OCI-LY7 (cell line): ENCODE measurements at regions not wholly inside any gene's neighbourhood (a gene's known extent, or its start where the extent isn't known, plus 50 kb on each side); places are given as distances from the start of the nearest gene placed in this dataset.

ENCODE experiments used
- BruUV-seq: library from RNA; stranded (reverse); fragments of 400-500 nt; replicated peaks from 2 replicates; lab custom pipeline; 2021; lab: Mats Ljungman, UMichigan
- CTCF ChIA-PET: fragments of 300-600 bp; sonication (Branson Sonifier 250); formaldehyde crosslinking; loops from one replicate; lab custom pipeline; 2022; ENCODE audit warnings: antibody characterized with exemption; ENCODE audit not compliant: unreplicated experiment; lab: Charles Lee
- POLR2A ChIA-PET: fragments of 300-600 bp; sonication (Branson Sonifier 250); formaldehyde crosslinking; loops from one replicate; lab custom pipeline; 2022; ENCODE audit warnings: antibody characterized with exemption; lab: Charles Lee
- DNase-seq: peaks from one replicate; pipeline ENCODE4 v3.0.0-alpha.2; 2015; ENCODE audit warnings: low spot score
- H2AFZ ChIP-seq: fragments of 200-600 bp; sonication (generic), shearing (Covaris generic); 2 replicates; pipeline ENCODE4 v1.6.1; 2014; ENCODE audit warnings: mild to moderate bottlenecking, antibody characterized with exemption, low read length, moderate library complexity
- H3K27ac ChIP-seq: fragments of 200-600 bp; sonication (generic); 2 replicates; pipeline ENCODE4 v1.5.1; 2014; ENCODE audit warnings: mixed run types, low read depth, mild to moderate bottlenecking, moderate library complexity, low read length, inconsistent platforms; ENCODE audit not compliant: poor library complexity, severe bottlenecking
- H3K36me3 ChIP-seq: fragments of 200-600 bp; sonication (generic); 2 replicates; pipeline ENCODE4 v1.6.1; 2014; ENCODE audit warnings: mild to moderate bottlenecking, antibody characterized with exemption, low read length, moderate library complexity, mixed read lengths; ENCODE audit not compliant: insufficient read depth
- H3K4me1 ChIP-seq: fragments of 200-600 bp; sonication (generic); 2 replicates; pipeline ENCODE4 v1.5.1; 2014; ENCODE audit warnings: mild to moderate bottlenecking, low read length; ENCODE audit not compliant: insufficient read depth, poor library complexity, severe bottlenecking
- H3K4me2 ChIP-seq: fragments of 200-600 bp; sonication (generic); 2 replicates; pipeline ENCODE4 v1.6.1; 2014; ENCODE audit warnings: mild to moderate bottlenecking, low read length
- H3K4me3 ChIP-seq: fragments of 200-600 bp; sonication (generic); 2 replicates; pipeline ENCODE4 v1.5.1; 2014; ENCODE audit warnings: mild to moderate bottlenecking, low read depth, low read length; ENCODE audit not compliant: poor library complexity, severe bottlenecking
- H3K79me2 ChIP-seq: fragments of 200-600 bp; sonication (generic); 2 replicates; pipeline ENCODE4 v1.6.1; 2016; ENCODE audit warnings: low read depth, mild to moderate bottlenecking, low read length, moderate library complexity, mixed read lengths; ENCODE audit not compliant: insufficient read depth
- H3K9me2 ChIP-seq: fragments of 200-600 bp; sonication (generic); 2 replicates; pipeline ENCODE4 v1.6.1; 2016; ENCODE audit warnings: mild to moderate bottlenecking, low read length, mixed read lengths; ENCODE audit not compliant: insufficient read depth
- H3K9me3 ChIP-seq: fragments of 200-600 bp; sonication (generic); 2 replicates; pipeline ENCODE4 v1.6.1; 2014; ENCODE audit warnings: mild to moderate bottlenecking, mixed run types, low read length, mixed read lengths
- H4K20me1 ChIP-seq: fragments of 200-600 bp; sonication (generic); 2 replicates; pipeline ENCODE4 v1.6.1; 2014; ENCODE audit warnings: mild to moderate bottlenecking, antibody characterized with exemption, low read length, moderate library complexity, mixed read lengths; ENCODE audit not compliant: insufficient read depth
- EZH2phosphoT487 ChIP-seq: fragments of 200-600 bp; sonication (generic); IDR thresholded peaks from 2 replicates; pipeline ENCODE4 v1.6.1; 2018; ENCODE audit warnings: low read depth, borderline replicate concordance, mild to moderate bottlenecking, mixed run types, antibody characterized with exemption, low read length, moderate library complexity, mixed read lengths
- intact Hi-C: fragments of 100-400 bp; cut with micrococcal nuclease; formaldehyde crosslinking; loops from one replicate; pipeline ENCODE4 v1.10.0; 2022; ENCODE audit not compliant: unreplicated experiment
- TF ChIP-seq, protein P1 (sequence below): fragments of 200-600 bp; sonication (generic); conservative IDR thresholded peaks from 2 replicates; pipeline ENCODE4 v1.5.1; 2014; ENCODE audit warnings: mild to moderate bottlenecking, antibody characterized with exemption, low read length, moderate library complexity, mixed read lengths

GRCh38 chr9:134533850-134534588 is 107.6 kb upstream of the COL5A1 start:
- H2AFZ ChIP-seq: no peak overlapping the region
- intact Hi-C loops: no loop called here
- POLR2A ChIA-PET: no interaction called here
- no peaks in the 10 kb centered on the region for H3K4me1 ChIP-seq
- H3K79me2 ChIP-seq: no peaks in the 10 kb centered on the region
- CTCF ChIA-PET: no interaction called here
- H3K4me2 ChIP-seq: no peak overlapping the region
- no peaks in the 10 kb centered on the region for H4K20me1 ChIP-seq
- no peaks in the 10 kb centered on the region for H3K9me2 ChIP-seq
- no peak overlapping the region for H3K27ac ChIP-seq
- no TSS peak for BruUV-seq
- no peaks in the 10 kb centered on the region for H3K36me3 ChIP-seq
- no peak for DNase-seq
- no peak overlapping the region for H3K4me3 ChIP-seq
- TF ChIP-seq, protein P1, sequence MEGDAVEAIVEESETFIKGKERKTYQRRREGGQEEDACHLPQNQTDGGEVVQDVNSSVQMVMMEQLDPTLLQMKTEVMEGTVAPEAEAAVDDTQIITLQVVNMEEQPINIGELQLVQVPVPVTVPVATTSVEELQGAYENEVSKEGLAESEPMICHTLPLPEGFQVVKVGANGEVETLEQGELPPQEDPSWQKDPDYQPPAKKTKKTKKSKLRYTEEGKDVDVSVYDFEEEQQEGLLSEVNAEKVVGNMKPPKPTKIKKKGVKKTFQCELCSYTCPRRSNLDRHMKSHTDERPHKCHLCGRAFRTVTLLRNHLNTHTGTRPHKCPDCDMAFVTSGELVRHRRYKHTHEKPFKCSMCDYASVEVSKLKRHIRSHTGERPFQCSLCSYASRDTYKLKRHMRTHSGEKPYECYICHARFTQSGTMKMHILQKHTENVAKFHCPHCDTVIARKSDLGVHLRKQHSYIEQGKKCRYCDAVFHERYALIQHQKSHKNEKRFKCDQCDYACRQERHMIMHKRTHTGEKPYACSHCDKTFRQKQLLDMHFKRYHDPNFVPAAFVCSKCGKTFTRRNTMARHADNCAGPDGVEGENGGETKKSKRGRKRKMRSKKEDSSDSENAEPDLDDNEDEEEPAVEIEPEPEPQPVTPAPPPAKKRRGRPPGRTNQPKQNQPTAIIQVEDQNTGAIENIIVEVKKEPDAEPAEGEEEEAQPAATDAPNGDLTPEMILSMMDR: no peak
- no peak for TF ChIP-seq EZH2phosphoT487
- no peaks in the 10 kb centered on the region for H3K9me3 ChIP-seq

GRCh38 chr9:134534661-134535080 is 106.9 kb upstream of the COL5A1 start:
- ChIA-PET POLR2A (no interaction called here), CTCF (no interaction called here)
- intact Hi-C loops: no loop called here
- no peak for DNase-seq
- Histone ChIP-seq H3K36me3 (no peaks in the 10 kb centered on the region), H3K9me3 (no peaks in the 10 kb centered on the region), H3K4me1 (no peaks in the 10 kb centered on the region), H3K27ac (no peak overlapping the region), H3K79me2 (no peaks in the 10 kb centered on the region), H2AFZ (no peak overlapping the region), H4K20me1 (no peaks in the 10 kb centered on the region), H3K9me2 (no peaks in the 10 kb centered on the region), H3K4me2 (no peak overlapping the region), H3K4me3 (no peak overlapping the region)
- BruUV-seq: no TSS peak
- no peak for TF ChIP-seq EZH2phosphoT487
- TF ChIP-seq, protein P1: no peak

- no peak for TF ChIP-seq EZH2phosphoT487
- TF ChIP-seq, protein P1: no peak
- DNase-seq: no peak
- ChIA-PET CTCF (no interaction called here), POLR2A (no interaction called here)
- Histone ChIP-seq H3K4me3 (no peak overlapping the region), H3K27ac (no peak overlapping the region), H4K20me1 (no peaks in the 10 kb centered on the region), H3K4me2 (no peak overlapping the region), H3K4me1 (no peaks in the 10 kb centered on the region), H3K9me3 (no peaks in the 10 kb centered on the region), H3K9me2 (no peaks in the 10 kb centered on the region), H3K36me3 (no peaks in the 10 kb centered on the region), H3K79me2 (no peaks in the 10 kb centered on the region), H2AFZ (no peak overlapping the region)
- BruUV-seq: no TSS peak
- intact Hi-C loops: no loop called here
These were observed 106.4 kb upstream of the COL5A1 start for GRCh38 chr9:134535171-134535570.
